ENCODE measurements at regions not wholly inside any gene's neighbourhood (a gene's known extent, or its start where the extent isn't known, plus 50 kb on each side); places are given as distances from the start of the nearest gene placed in this dataset.

DNA sequence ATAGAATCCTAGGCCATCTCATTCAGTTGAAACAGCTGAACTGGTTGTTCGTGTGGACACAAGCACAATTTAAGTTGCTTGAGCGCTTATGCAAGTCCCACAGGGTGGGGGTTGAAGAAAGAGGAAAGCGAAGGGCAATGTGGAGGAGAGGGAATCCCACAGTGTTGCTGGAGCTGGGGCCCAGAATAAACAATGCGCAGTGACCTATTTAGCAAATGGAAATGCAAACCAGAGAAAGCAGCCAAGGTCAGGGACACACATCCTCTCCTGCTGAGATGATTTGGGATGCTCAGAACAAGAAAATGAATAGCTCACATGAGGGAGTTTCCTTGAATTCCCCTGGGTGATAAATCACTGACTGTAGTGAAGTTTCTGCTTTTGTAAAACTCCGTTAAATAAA, 838.3 kb downstream of the TLE4 start:
- H2AFZ ChIP-seq (ENCODE audit: low read length): no peak overlapping the region
- no peak overlapping the region for H3K27ac ChIP-seq (ENCODE audit: low read length)
- H3K9me3 ChIP-seq (ENCODE audit: low read length): peaks cover 14% of the 10 kb centered on the region
- H4K20me1 ChIP-seq (ENCODE audit: insufficient read depth, low read depth, low read length): no peaks in the 10 kb centered on the region
- no peaks in the 10 kb centered on the region for H3K4me1 ChIP-seq (ENCODE audit: low read length)
- H3K79me2 ChIP-seq (ENCODE audit: low read length): no peaks in the 10 kb centered on the region
- H3K9ac ChIP-seq (ENCODE audit: low read length): no peak overlapping the region
- H3K4me3 ChIP-seq (ENCODE audit: low read length): no peak overlapping the region
- DNase-seq: no peak
- no peaks in the 10 kb centered on the region for H3K36me3 ChIP-seq (ENCODE audit: insufficient read depth, low read length)
- no peaks in the 10 kb centered on the region for H3K27me3 ChIP-seq (ENCODE audit: low read length)
- no peak overlapping the region for H3K4me2 ChIP-seq (ENCODE audit: low read depth, low read length, poor library complexity, severe bottlenecking)
- H3K9me2 ChIP-seq (replicated peaks; ENCODE audit: insufficient read depth, low read length): no peaks in the 10 kb centered on the region

DNA sequence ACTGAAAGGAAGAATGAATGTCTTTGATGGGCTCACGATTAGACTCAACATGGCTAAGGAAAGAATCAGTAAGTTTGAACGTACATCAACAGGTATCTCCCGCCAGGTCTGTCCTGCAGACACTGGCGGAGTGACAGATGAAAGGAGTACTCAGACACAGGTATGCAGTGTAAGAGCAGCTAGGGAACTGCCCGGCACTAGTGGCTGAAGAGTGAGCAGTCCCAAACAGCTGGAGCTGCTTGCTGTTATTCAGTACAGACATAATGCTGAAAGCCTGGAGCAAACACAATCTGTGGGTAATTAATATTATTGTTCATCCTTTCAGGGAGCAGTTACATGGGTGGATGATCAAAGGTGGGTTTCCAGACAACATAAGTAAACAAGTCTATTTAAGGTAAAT, 835.5 kb downstream of the TLE4 start:
- Histone ChIP-seq H3K4me2 (ENCODE audit: low read depth, low read length, poor library complexity, severe bottlenecking) (no peak overlapping the region), H3K27ac (ENCODE audit: low read length) (no peak overlapping the region), H3K9me3 (ENCODE audit: low read length) (peaks cover 18% of the 10 kb centered on the region; the same call in 1 of the 2 replicates), H3K27me3 (ENCODE audit: low read length) (no peaks in the 10 kb centered on the region), H3K9me2 (replicated peaks; ENCODE audit: insufficient read depth, low read length) (no peaks in the 10 kb centered on the region), H3K79me2 (ENCODE audit: low read length) (no peaks in the 10 kb centered on the region), H4K20me1 (ENCODE audit: insufficient read depth, low read depth, low read length) (no peaks in the 10 kb centered on the region), H3K4me3 (ENCODE audit: low read length) (no peak overlapping the region), H3K4me1 (ENCODE audit: low read length) (no peaks in the 10 kb centered on the region), H3K9ac (ENCODE audit: low read length) (no peak overlapping the region), H2AFZ (ENCODE audit: low read length) (no peak overlapping the region), H3K36me3 (ENCODE audit: insufficient read depth, low read length) (no peaks in the 10 kb centered on the region)
- no peak for DNase-seq

DNA sequence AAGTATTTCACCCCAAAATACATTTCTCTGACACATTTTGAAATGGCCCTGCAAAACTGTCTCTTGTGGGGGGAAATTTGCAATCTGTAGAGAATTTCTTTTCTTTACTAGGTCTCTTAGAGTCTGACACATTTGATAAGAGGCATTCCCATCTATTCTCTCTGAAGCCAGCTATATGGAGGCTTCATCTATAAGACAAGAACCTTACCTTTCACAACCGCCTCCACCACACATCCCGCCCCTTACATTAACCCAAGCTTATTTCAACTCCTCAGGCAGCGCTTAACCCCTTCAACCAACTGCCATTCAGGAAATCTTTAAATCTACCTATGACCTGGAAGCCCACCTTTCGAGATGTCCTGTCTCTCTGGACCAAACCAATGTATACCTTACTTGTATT, 829.5 kb downstream of the TLE4 start:
- Histone ChIP-seq H3K27ac (ENCODE audit: low read length) (no peak overlapping the region), H3K9me2 (replicated peaks; ENCODE audit: insufficient read depth, low read length) (no peaks in the 10 kb centered on the region), H3K9me3 (ENCODE audit: low read length) (0 out of 2 replicates have a peak, but pooled peaks cover 12% of the 10 kb centered on the region), H3K27me3 (ENCODE audit: low read length) (no peaks in the 10 kb centered on the region), H3K36me3 (ENCODE audit: insufficient read depth, low read length) (no peaks in the 10 kb centered on the region), H3K9ac (ENCODE audit: low read length) (no peak overlapping the region), H4K20me1 (ENCODE audit: insufficient read depth, low read depth, low read length) (no peaks in the 10 kb centered on the region), H3K4me2 (ENCODE audit: low read depth, low read length, poor library complexity, severe bottlenecking) (no peak overlapping the region), H3K4me3 (ENCODE audit: low read length) (no peak overlapping the region), H2AFZ (ENCODE audit: low read length) (no peak overlapping the region), H3K4me1 (ENCODE audit: low read length) (no peaks in the 10 kb centered on the region), H3K79me2 (ENCODE audit: low read length) (no peaks in the 10 kb centered on the region)
- no peak for DNase-seq

DNA sequence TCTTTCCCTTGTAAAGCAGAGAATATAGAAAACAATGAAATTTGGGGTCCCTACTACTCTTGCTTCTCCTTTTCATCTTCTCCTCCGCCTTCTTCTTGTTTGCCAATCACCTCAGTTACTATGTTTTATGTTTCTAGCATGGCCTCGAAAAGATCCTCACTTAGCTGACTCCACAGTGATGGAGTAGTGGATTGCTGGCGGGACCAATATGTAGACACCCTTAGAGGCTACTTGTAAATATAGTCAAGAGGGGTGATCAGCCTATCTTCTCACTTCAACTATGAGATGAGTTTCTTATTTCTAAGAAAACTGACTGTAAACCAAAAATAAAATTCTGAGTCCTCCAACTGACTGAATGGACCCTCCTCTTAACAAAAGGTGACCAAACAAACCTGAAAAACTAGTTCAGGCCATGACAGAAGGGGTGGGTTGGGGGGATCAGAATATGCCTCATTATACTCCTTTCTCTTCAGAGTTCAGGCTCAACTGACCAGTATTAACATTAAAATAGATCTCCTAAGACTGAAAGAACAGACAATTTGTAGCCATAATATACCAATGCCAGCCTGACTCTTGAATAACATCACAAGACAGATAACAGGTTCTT, 829.0 kb downstream of the TLE4 start:
- H3K9me3 ChIP-seq (ENCODE audit: low read length): 0 out of 2 replicates have a peak, but pooled peaks cover 12% of the 10 kb centered on the region
- no peaks in the 10 kb centered on the region for H3K36me3 ChIP-seq (ENCODE audit: insufficient read depth, low read length)
- H3K4me2 ChIP-seq (ENCODE audit: low read depth, low read length, poor library complexity, severe bottlenecking): no peak overlapping the region
- H3K4me3 ChIP-seq (ENCODE audit: low read length): no peak overlapping the region
- no peak overlapping the region for H3K27ac ChIP-seq (ENCODE audit: low read length)
- H3K4me1 ChIP-seq (ENCODE audit: low read length): no peaks in the 10 kb centered on the region
- no peaks in the 10 kb centered on the region for H4K20me1 ChIP-seq (ENCODE audit: insufficient read depth, low read depth, low read length)
- no peaks in the 10 kb centered on the region for H3K27me3 ChIP-seq (ENCODE audit: low read length)
- H3K9ac ChIP-seq (ENCODE audit: low read length): no peak overlapping the region
- H2AFZ ChIP-seq (ENCODE audit: low read length): no peak overlapping the region
- H3K9me2 ChIP-seq (replicated peaks; ENCODE audit: insufficient read depth, low read length): no peaks in the 10 kb centered on the region
- no peak for DNase-seq
- H3K79me2 ChIP-seq (ENCODE audit: low read length): no peaks in the 10 kb centered on the region

DNA sequence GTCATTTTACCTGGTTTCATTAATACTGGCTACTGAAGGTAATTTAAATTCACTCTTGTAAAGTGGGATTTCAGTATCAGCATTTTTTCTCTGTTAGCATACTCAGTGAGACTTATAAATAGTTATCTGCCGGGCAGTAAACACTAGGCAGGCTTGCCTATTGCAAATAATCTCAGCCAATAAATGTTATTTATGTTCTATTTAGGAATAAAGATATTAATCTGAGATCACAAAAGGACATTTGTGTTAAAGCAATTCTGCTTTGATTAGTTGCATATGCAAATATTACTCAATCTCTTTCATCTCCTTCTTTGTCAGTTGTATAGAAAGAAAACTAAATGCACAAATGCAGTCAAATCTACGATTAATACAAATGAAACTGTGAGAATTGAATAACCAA, 827.8 kb downstream of the TLE4 start:
- DNase-seq: no peak
- H3K27me3 ChIP-seq (ENCODE audit: low read length): no peaks in the 10 kb centered on the region
- no peaks in the 10 kb centered on the region for H3K4me1 ChIP-seq (ENCODE audit: low read length)
- H3K79me2 ChIP-seq (ENCODE audit: low read length): no peaks in the 10 kb centered on the region
- H4K20me1 ChIP-seq (ENCODE audit: insufficient read depth, low read depth, low read length): no peaks in the 10 kb centered on the region
- no peak overlapping the region for H3K9ac ChIP-seq (ENCODE audit: low read length)
- peaks cover 13% of the 10 kb centered on the region; the same call in 1 of the 2 replicates for H3K9me3 ChIP-seq (ENCODE audit: low read length)
- H3K4me2 ChIP-seq (ENCODE audit: low read depth, low read length, poor library complexity, severe bottlenecking): no peak overlapping the region
- H2AFZ ChIP-seq (ENCODE audit: low read length): no peak overlapping the region
- H3K9me2 ChIP-seq (replicated peaks; ENCODE audit: insufficient read depth, low read length): no peaks in the 10 kb centered on the region
- H3K36me3 ChIP-seq (ENCODE audit: insufficient read depth, low read length): no peaks in the 10 kb centered on the region
- H3K27ac ChIP-seq (ENCODE audit: low read length): no peak overlapping the region
- H3K4me3 ChIP-seq (ENCODE audit: low read length): no peak overlapping the region

DNA sequence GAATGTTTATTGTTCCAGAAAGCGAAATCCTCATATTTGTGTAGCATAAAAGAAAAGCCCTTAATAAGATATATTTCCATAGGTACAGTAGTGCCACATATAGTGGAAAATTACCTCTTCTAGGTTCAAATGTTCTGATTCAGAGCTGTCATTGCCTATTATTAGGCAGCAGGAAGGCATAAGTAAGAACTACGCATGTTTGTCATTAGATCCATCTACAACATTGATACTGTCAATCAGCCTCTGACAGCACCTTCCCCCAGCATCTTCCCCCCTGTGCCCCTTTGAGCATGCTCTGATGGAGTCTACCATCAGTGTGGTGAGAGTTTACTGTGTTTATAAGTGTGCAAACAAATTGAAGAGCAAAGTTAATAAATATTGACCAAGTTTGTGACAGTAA, 816.1 kb downstream of the TLE4 start:
- H3K4me3 ChIP-seq (ENCODE audit: low read length): no peak overlapping the region
- DNase-seq: no peak
- no peaks in the 10 kb centered on the region for H3K79me2 ChIP-seq (ENCODE audit: low read length)
- no peak overlapping the region for H3K27ac ChIP-seq (ENCODE audit: low read length)
- no peaks in the 10 kb centered on the region for H4K20me1 ChIP-seq (ENCODE audit: insufficient read depth, low read depth, low read length)
- no peaks in the 10 kb centered on the region for H3K27me3 ChIP-seq (ENCODE audit: low read length)
- H3K36me3 ChIP-seq (ENCODE audit: insufficient read depth, low read length): no peaks in the 10 kb centered on the region
- H3K9me3 ChIP-seq (ENCODE audit: low read length): peaks cover 12% of the 10 kb centered on the region; the same call in 1 of the 2 replicates
- no peak overlapping the region for H2AFZ ChIP-seq (ENCODE audit: low read length)
- H3K9ac ChIP-seq (ENCODE audit: low read length): no peak overlapping the region
- H3K4me2 ChIP-seq (ENCODE audit: low read depth, low read length, poor library complexity, severe bottlenecking): no peak overlapping the region
- no peaks in the 10 kb centered on the region for H3K4me1 ChIP-seq (ENCODE audit: low read length)
- 0 out of 2 replicates have a peak, but pooled peaks cover 3% of the 10 kb centered on the region for H3K9me2 ChIP-seq (replicated peaks; ENCODE audit: insufficient read depth, low read length)

DNA sequence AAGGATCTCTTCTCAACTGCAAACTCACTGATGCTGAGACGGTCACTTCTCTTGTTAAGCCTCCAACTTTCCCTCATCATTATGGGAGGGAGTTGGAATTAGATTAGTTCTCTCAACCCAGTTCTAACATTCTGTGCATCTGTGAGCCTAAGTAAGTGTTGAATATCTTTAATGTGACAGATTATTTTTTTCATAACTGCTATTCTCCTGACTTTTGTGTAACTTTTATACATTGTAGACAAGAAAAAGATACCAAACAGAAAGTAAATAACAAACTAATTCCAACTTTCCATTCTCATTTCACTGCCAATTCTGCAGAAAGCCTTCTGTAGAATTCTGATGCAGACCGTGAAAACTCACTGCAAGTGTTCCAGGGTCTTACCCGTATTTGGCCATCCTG, 813.5 kb downstream of the TLE4 start:
- Histone ChIP-seq H3K4me1 (ENCODE audit: low read length) (no peaks in the 10 kb centered on the region), H3K27ac (ENCODE audit: low read length) (no peak overlapping the region), H3K27me3 (ENCODE audit: low read length) (no peaks in the 10 kb centered on the region), H3K36me3 (ENCODE audit: insufficient read depth, low read length) (no peaks in the 10 kb centered on the region), H3K4me2 (ENCODE audit: low read depth, low read length, poor library complexity, severe bottlenecking) (no peak overlapping the region), H3K4me3 (ENCODE audit: low read length) (no peak overlapping the region), H3K79me2 (ENCODE audit: low read length) (no peaks in the 10 kb centered on the region), H3K9me3 (ENCODE audit: low read length) (peaks cover 12% of the 10 kb centered on the region; the same call in 1 of the 2 replicates), H3K9ac (ENCODE audit: low read length) (no peak overlapping the region), H4K20me1 (ENCODE audit: insufficient read depth, low read depth, low read length) (no peaks in the 10 kb centered on the region), H3K9me2 (replicated peaks; ENCODE audit: insufficient read depth, low read length) (0 out of 2 replicates have a peak, but pooled peaks cover 3% of the 10 kb centered on the region), H2AFZ (ENCODE audit: low read length) (no peak overlapping the region)
- DNase-seq: no peak

DNA sequence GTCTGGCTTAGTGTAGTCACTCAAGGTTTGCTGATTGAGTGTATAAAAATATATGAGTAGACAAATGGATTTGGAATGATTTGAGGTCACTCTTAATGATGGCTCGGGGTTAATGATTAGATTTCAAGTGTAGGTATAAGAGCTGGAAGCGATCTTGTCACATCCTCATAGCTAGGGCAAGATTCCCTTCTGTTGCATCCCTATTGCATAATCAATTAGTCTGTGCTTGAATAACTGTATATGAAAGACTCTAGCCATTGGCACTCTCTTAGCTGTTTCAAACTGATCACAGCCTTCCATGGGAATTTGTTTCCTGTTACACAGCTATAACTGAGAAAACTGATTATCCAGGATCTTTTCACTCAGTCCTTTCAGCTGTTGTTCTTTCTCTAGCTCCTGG, 811.6 kb downstream of the TLE4 start:
- no peaks in the 10 kb centered on the region for H3K4me1 ChIP-seq (ENCODE audit: low read length)
- H3K9ac ChIP-seq (ENCODE audit: low read length): no peak overlapping the region
- peaks cover 11% of the 10 kb centered on the region; the same call in 1 of the 2 replicates for H3K9me3 ChIP-seq (ENCODE audit: low read length)
- H3K27me3 ChIP-seq (ENCODE audit: low read length): no peaks in the 10 kb centered on the region
- H3K4me2 ChIP-seq (ENCODE audit: low read depth, low read length, poor library complexity, severe bottlenecking): no peak overlapping the region
- no peak for DNase-seq
- no peaks in the 10 kb centered on the region for H3K36me3 ChIP-seq (ENCODE audit: insufficient read depth, low read length)
- 0 out of 2 replicates have a peak, but pooled peaks cover 3% of the 10 kb centered on the region for H3K9me2 ChIP-seq (replicated peaks; ENCODE audit: insufficient read depth, low read length)
- no peak overlapping the region for H3K27ac ChIP-seq (ENCODE audit: low read length)
- no peak overlapping the region for H3K4me3 ChIP-seq (ENCODE audit: low read length)
- no peaks in the 10 kb centered on the region for H4K20me1 ChIP-seq (ENCODE audit: insufficient read depth, low read depth, low read length)
- H2AFZ ChIP-seq (ENCODE audit: low read length): no peak overlapping the region
- H3K79me2 ChIP-seq (ENCODE audit: low read length): no peaks in the 10 kb centered on the region

Data from Karpas-422 (cell line).